ENCODE measurements at regions not wholly inside any gene's neighbourhood (a gene's known extent, or its start where the extent isn't known, plus 50 kb on each side); places are given as distances from the start of the nearest gene placed in this dataset.
"Not testable (repeated sequence)": the region's sequence is repeated elsewhere in the genome, so short reads cannot be mapped to it uniquely, and the experiment has no call there.

GRCh38 chr14:66306101-66306500 lies 180.1 kb upstream of the CCDC196 start:
- Histone ChIP-seq H3K4me1 (replicated peaks) (no peaks in the 10 kb centered on the region), H3K9me3 (replicated peaks) (no peaks in the 10 kb centered on the region; the same call in 1 of the 2 replicates), H3K27me3 (replicated peaks) (no peaks in the 10 kb centered on the region), H3K36me3 (no peaks in the 10 kb centered on the region), H3K27ac (no peak overlapping the region), H3K4me3 (no peak overlapping the region)
- no peak for DNase-seq (ENCODE audit: low read depth in 1 of 2, low spot score in 2 of 2)

DNA sequence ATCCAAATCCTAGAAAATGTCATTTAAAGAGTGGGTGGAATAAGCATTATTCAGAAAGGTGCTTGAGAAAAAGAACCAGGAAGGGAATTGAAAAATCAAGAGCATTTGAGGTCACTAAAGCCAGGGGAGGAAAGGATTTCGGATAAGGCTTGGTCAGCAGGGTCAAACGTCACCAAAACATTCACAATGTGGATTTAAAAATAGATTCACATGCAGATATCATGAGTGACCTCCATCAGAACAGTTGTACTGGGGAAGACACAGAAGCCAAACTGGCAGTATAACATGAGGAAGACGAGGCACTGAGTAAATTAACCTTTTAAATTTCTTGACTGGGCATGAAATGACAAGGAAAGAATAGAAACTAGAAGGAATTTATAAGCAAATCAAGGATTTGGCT lies 175.1 kb upstream of the CCDC196 start:
- no peak overlapping the region for H3K4me3 ChIP-seq
- DNase-seq (ENCODE audit: low read depth in 1 of 2, low spot score in 2 of 2), result no peak

GRCh38 chr14:66311990-66312389 lies 174.2 kb upstream of the CCDC196 start:
- no peaks in the 10 kb centered on the region for H3K4me1 ChIP-seq (replicated peaks)
- H3K36me3 ChIP-seq, result no peaks in the 10 kb centered on the region
- DNase-seq (ENCODE audit: low read depth in 1 of 2, low spot score in 2 of 2), result no peak

More for the DNA sequence above, 175.1 kb upstream of the CCDC196 start:
- Histone ChIP-seq H3K27ac (no peak overlapping the region), H3K36me3 (no peaks in the 10 kb centered on the region), H3K9me3 (replicated peaks) (no peaks in the 10 kb centered on the region; the same call in 1 of the 2 replicates), H3K4me1 (replicated peaks) (no peaks in the 10 kb centered on the region), H3K27me3 (replicated peaks) (no peaks in the 10 kb centered on the region)

GRCh38 chr14:66312451-66312850 lies 173.7 kb upstream of the CCDC196 start:
- Histone ChIP-seq H3K4me3 (no peak overlapping the region), H3K9me3 (replicated peaks) (no peaks in the 10 kb centered on the region; the same call in 1 of the 2 replicates), H3K27me3 (replicated peaks) (no peaks in the 10 kb centered on the region), H3K36me3 (no peaks in the 10 kb centered on the region), H3K4me1 (replicated peaks) (no peaks in the 10 kb centered on the region), H3K27ac (no peak overlapping the region)
- DNase-seq (ENCODE audit: low read depth in 1 of 2, low spot score in 2 of 2), result no peak

More at GRCh38 chr14:66311990-66312389, 174.2 kb upstream of the CCDC196 start:
- Histone ChIP-seq H3K4me3 (no peak overlapping the region), H3K9me3 (replicated peaks) (no peaks in the 10 kb centered on the region; the same call in 1 of the 2 replicates), H3K27ac (no peak overlapping the region), H3K27me3 (replicated peaks) (no peaks in the 10 kb centered on the region)

DNA sequence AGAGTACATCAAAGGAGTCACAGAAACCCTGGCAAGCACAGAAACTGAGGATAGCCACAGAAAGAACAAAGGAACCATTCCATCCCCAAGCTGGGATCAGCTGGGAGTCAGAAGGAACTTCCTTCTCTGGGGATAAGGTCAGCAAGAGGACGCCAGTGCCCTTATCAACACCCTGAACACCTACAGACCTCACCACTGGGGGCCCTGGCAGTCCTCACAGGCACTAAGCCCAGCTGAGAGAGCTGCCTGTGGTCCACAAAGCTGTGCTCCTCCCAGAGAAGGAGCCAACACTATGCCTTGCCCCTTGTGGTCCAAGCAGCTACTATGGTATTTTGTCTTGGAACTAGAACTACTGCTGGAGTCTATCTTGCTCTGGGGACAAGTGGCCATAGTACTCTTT lies 171.1 kb upstream of the CCDC196 start:
- H3K4me1 ChIP-seq (replicated peaks), result no peaks in the 10 kb centered on the region
- no peak overlapping the region for H3K4me3 ChIP-seq
- no peak for DNase-seq (ENCODE audit: low read depth in 1 of 2, low spot score in 2 of 2)
- H3K27me3 ChIP-seq (replicated peaks), result no peaks in the 10 kb centered on the region
- no peak overlapping the region for H3K27ac ChIP-seq
- H3K36me3 ChIP-seq, result no peaks in the 10 kb centered on the region
- H3K9me3 ChIP-seq (replicated peaks), result no peaks in the 10 kb centered on the region; the same call in 1 of the 2 replicates

- no peak overlapping the region for H3K27ac ChIP-seq
- no peaks in the 10 kb centered on the region; the same call in 1 of the 2 replicates for H3K9me3 ChIP-seq (replicated peaks)
- H3K27me3 ChIP-seq (replicated peaks), result no peaks in the 10 kb centered on the region
- no peak for DNase-seq (ENCODE audit: low read depth in 1 of 2, low spot score in 2 of 2)
- no peaks in the 10 kb centered on the region for H3K36me3 ChIP-seq
- no peaks in the 10 kb centered on the region for H3K4me1 ChIP-seq (replicated peaks)
- H3K4me3 ChIP-seq, result no peak overlapping the region
Observed at GRCh38 chr14:66315548-66315947, 170.6 kb upstream of the CCDC196 start.

DNA sequence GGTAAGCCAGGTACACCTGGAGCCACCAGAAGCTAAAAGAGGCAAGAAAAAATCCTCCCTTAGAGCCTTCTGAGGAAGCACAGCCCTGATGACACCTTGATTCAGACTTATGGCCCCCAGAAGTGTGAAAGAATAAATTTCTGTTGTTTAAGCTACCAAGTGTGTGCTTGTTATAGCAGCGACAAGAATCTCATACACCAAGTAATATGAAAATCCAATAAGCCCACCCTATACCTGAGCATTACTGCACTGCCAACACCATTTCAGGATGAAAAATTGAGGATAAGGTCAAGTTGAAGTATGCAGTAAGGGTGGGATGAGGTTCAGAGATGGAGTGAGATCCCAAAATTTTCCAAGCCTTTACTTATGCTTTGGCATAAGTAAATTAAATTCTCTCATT lies 163.6 kb upstream of the CCDC196 start:
- no peak for DNase-seq (ENCODE audit: low read depth in 1 of 2, low spot score in 2 of 2)
- no peaks in the 10 kb centered on the region for H3K36me3 ChIP-seq
- H3K4me3 ChIP-seq, result no peak overlapping the region
- H3K9me3 ChIP-seq (replicated peaks), result no peaks in the 10 kb centered on the region
- no peak overlapping the region for H3K27ac ChIP-seq
- no peaks in the 10 kb centered on the region for H3K27me3 ChIP-seq (replicated peaks)
- no peaks in the 10 kb centered on the region for H3K4me1 ChIP-seq (replicated peaks)

- DNase-seq (ENCODE audit: low read depth in 1 of 2, low spot score in 2 of 2), result no peak
- H3K4me1 ChIP-seq (replicated peaks), result no peaks in the 10 kb centered on the region
- no peaks in the 10 kb centered on the region for H3K36me3 ChIP-seq
- H3K27me3 ChIP-seq (replicated peaks), result no peaks in the 10 kb centered on the region
- no peak overlapping the region for H3K27ac ChIP-seq
- no peak overlapping the region for H3K4me3 ChIP-seq
- no peaks in the 10 kb centered on the region for H3K9me3 ChIP-seq (replicated peaks)
Observed at GRCh38 chr14:66330228-66330627, 155.9 kb upstream of the CCDC196 start.

GRCh38 chr14:66330916-66331315 lies 155.3 kb upstream of the CCDC196 start:
- Histone ChIP-seq H3K4me1 (replicated peaks) (no peaks in the 10 kb centered on the region), H3K27me3 (replicated peaks) (no peaks in the 10 kb centered on the region), H3K9me3 (replicated peaks) (no peaks in the 10 kb centered on the region), H3K36me3 (no peaks in the 10 kb centered on the region), H3K4me3 (no peak overlapping the region), H3K27ac (no peak overlapping the region)
- no peak for DNase-seq (ENCODE audit: low read depth in 1 of 2, low spot score in 2 of 2)

DNA sequence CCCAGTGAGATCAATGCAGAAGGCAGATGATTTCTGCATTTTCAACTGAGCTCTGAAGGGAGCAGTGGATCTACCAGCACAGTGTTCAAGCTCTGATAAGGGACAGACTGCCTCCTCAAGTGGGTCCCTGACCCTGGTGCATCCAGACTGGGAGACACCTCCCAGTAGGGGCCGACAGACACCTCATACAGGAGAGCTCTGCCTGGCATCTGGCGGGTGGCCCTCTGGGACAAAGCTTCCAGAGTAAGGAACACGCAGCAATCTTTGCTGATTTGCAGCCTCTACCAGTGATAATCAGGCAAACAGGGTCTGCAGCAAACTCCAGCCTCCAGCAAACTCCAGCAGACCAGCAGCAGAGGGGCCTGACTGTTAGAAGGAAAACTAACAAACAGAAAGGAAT lies 152.9 kb upstream of the CCDC196 start:
- not testable (repeated sequence) for H3K9me3 ChIP-seq (replicated peaks); H3K4me1 ChIP-seq (replicated peaks); H3K36me3 ChIP-seq; H3K27me3 ChIP-seq (replicated peaks); H3K27ac ChIP-seq; H3K4me3 ChIP-seq; DNase-seq (ENCODE audit: low read depth in 1 of 2, low spot score in 2 of 2)

DNA sequence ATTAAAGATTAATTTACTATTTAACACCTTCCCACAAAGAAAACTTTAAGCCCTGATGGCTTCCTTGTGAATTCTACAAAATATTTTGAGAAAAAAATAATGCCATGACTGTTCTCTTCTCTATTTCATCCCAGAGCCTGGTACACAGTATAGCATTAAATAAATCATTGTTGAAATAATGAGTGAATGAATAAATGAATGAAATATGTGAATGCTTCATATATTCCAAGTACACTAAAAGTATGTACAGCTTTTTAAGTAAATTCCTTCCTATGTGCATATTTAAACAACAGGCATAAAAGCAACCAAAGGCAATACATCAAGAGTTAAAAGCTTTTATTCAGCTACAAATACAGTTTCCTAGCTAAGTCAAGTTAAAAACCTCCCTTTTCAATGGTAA lies 144.9 kb upstream of the CCDC196 start:
- Histone ChIP-seq H3K27me3 (replicated peaks) (no peaks in the 10 kb centered on the region), H3K9me3 (replicated peaks) (no peaks in the 10 kb centered on the region), H3K36me3 (no peaks in the 10 kb centered on the region), H3K4me1 (replicated peaks) (no peaks in the 10 kb centered on the region), H3K4me3 (no peak overlapping the region), H3K27ac (no peak overlapping the region)
- DNase-seq (ENCODE audit: low read depth in 1 of 2, low spot score in 2 of 2), result no peak

DNA sequence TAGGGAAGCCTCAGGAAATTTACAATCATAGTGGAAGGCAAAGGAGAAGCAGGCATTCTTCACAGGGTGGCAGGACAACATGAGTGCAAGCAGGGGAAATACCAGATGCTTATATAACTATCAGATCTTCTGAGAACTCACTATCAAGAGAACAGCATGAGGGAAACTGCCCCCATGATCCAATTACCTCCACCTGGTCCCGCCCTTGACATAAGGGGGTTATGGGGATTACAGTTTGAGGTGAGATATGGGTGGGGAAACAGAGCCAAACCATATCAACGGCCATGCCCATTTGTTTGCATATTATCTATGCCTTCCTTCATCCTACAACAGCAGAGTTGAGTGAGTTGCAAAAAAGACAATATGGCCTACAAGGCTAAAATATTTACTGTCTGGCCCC lies 140.2 kb upstream of the CCDC196 start:
- H3K27me3 ChIP-seq (replicated peaks), result no peaks in the 10 kb centered on the region
- no peaks in the 10 kb centered on the region for H3K9me3 ChIP-seq (replicated peaks)
- no peak overlapping the region for H3K27ac ChIP-seq
- H3K36me3 ChIP-seq, result no peaks in the 10 kb centered on the region
- no peak for DNase-seq (ENCODE audit: low read depth in 1 of 2, low spot score in 2 of 2)
- H3K4me1 ChIP-seq (replicated peaks), result no peaks in the 10 kb centered on the region
- H3K4me3 ChIP-seq, result no peak overlapping the region

- DNase-seq (ENCODE audit: low read depth in 1 of 2, low spot score in 2 of 2), result no peak
- no peaks in the 10 kb centered on the region for H3K36me3 ChIP-seq
- H3K4me3 ChIP-seq, result no peak overlapping the region
- no peaks in the 10 kb centered on the region for H3K27me3 ChIP-seq (replicated peaks)
- no peaks in the 10 kb centered on the region for H3K4me1 ChIP-seq (replicated peaks)
- no peak overlapping the region for H3K27ac ChIP-seq
- no peaks in the 10 kb centered on the region for H3K9me3 ChIP-seq (replicated peaks)
Observed at GRCh38 chr14:66351310-66351709, 134.9 kb upstream of the CCDC196 start.

- H3K4me3 ChIP-seq, result no peak overlapping the region
- no peaks in the 10 kb centered on the region for H3K9me3 ChIP-seq (replicated peaks)
- H3K36me3 ChIP-seq, result no peaks in the 10 kb centered on the region
- H3K4me1 ChIP-seq (replicated peaks), result no peaks in the 10 kb centered on the region
- no peaks in the 10 kb centered on the region for H3K27me3 ChIP-seq (replicated peaks)
- peak in 1 of 2 experiments; percentile 16 for DNase-seq (ENCODE audit: low read depth in 1 of 2, low spot score in 2 of 2)
- no peak overlapping the region for H3K27ac ChIP-seq
Observed at GRCh38 chr14:66359500-66359899, 126.7 kb upstream of the CCDC196 start.

GRCh38 chr14:66360366-66360926 lies 125.7 kb upstream of the CCDC196 start:
- H3K4me3 ChIP-seq, result no peak overlapping the region
- DNase-seq (ENCODE audit: low read depth in 1 of 2, low spot score in 2 of 2), result no peak
- no peaks in the 10 kb centered on the region for H3K9me3 ChIP-seq (replicated peaks)
- H3K4me1 ChIP-seq (replicated peaks), result no peaks in the 10 kb centered on the region
- no peak overlapping the region for H3K27ac ChIP-seq
- no peaks in the 10 kb centered on the region for H3K27me3 ChIP-seq (replicated peaks)
- H3K36me3 ChIP-seq, result no peaks in the 10 kb centered on the region

Data from SJSA1 (cell line).